Nephron progenitor cell (in vitro differentiated cells): ENCODE measurements at regions not wholly inside any gene's neighbourhood (a gene's known extent, or its start where the extent isn't known, plus 50 kb on each side); places are given as distances from the start of the nearest gene placed in this dataset.

ENCODE experiments used
- DNase-seq: peaks from one replicate; pipeline ENCODE4 v3.0.0; 2021
- H3K27ac Mint-ChIP-seq: 2 replicates; pipeline ENCODE4 v1.8.0; 2021; ENCODE audit warnings: mild to moderate bottlenecking, moderate library complexity, mixed read lengths
- H3K27me3 Mint-ChIP-seq: 2 replicates; pipeline ENCODE4 v1.8.0; 2021; ENCODE audit warnings: mild to moderate bottlenecking, low read depth, mixed read lengths; ENCODE audit not compliant: poor library complexity
- H3K36me3 Mint-ChIP-seq: 2 replicates; pipeline ENCODE4 v1.8.0; 2021; ENCODE audit warnings: low read depth, mixed read lengths
- H3K4me1 Mint-ChIP-seq: 2 replicates; pipeline ENCODE4 v1.8.0; 2021; ENCODE audit warnings: mixed read lengths
- H3K4me3 Mint-ChIP-seq: 2 replicates; pipeline ENCODE4 v1.8.0; 2021; ENCODE audit warnings: mild to moderate bottlenecking, moderate library complexity, mixed read lengths
- H3K9me3 Mint-ChIP-seq: 2 replicates; pipeline ENCODE4 v1.8.0; 2021; ENCODE audit warnings: mild to moderate bottlenecking, moderate library complexity, mixed read lengths
- CTCF ChIP-seq: fragments of 200-600 bp; sonication (generic); IDR thresholded peaks from 2 replicates; pipeline ENCODE4 v1.5.0; 2021; ENCODE audit warnings: antibody characterized with exemption

- no peak for DNase-seq
- H3K9me3 Mint-ChIP-seq: peaks cover 4% of the 10 kb centered on the region
- no peak for TF ChIP-seq CTCF
These were observed 332.6 kb upstream of the ZNF32 start for GRCh38 chr10:43981232-43981631.

GRCh38 chr10:43980715-43981114 is 332.0 kb upstream of the ZNF32 start:
- no peaks in the 10 kb centered on the region for H3K36me3 Mint-ChIP-seq
- peak overlapping the region; percentile 53 for H3K27ac Mint-ChIP-seq
- no peaks in the 10 kb centered on the region for H3K9me3 Mint-ChIP-seq
- peaks cover 28% of the 10 kb centered on the region for H3K4me1 Mint-ChIP-seq
- no peak for DNase-seq
- no peak for TF ChIP-seq CTCF
- no peak overlapping the region for H3K4me3 Mint-ChIP-seq
- H3K27me3 Mint-ChIP-seq: peaks cover 4% of the 10 kb centered on the region

More at GRCh38 chr10:43981232-43981631, 332.6 kb upstream of the ZNF32 start:
- Mint-ChIP-seq H3K27me3 (peaks cover 4% of the 10 kb centered on the region), H3K4me3 (no peak overlapping the region), H3K4me1 (peaks cover 33% of the 10 kb centered on the region), H3K27ac (no peak overlapping the region), H3K36me3 (no peaks in the 10 kb centered on the region)

- TF ChIP-seq CTCF: no peak
- peak overlapping the region; percentile 53 for H3K27ac Mint-ChIP-seq
- H3K4me1 Mint-ChIP-seq: peaks cover 27% of the 10 kb centered on the region
- peaks cover 4% of the 10 kb centered on the region for H3K27me3 Mint-ChIP-seq
- no peak for DNase-seq
- H3K4me3 Mint-ChIP-seq: no peak overlapping the region
- H3K9me3 Mint-ChIP-seq: no peaks in the 10 kb centered on the region
- no peaks in the 10 kb centered on the region for H3K36me3 Mint-ChIP-seq
These were observed 331.6 kb upstream of the ZNF32 start for GRCh38 chr10:43980313-43980712.

- Mint-ChIP-seq H3K4me3 (no peak overlapping the region), H3K9me3 (no peaks in the 10 kb centered on the region), H3K36me3 (no peaks in the 10 kb centered on the region), H3K4me1 (peaks cover 27% of the 10 kb centered on the region), H3K27ac (no peak overlapping the region), H3K27me3 (peaks cover 4% of the 10 kb centered on the region)
- no peak for TF ChIP-seq CTCF
- no peak for DNase-seq
These were observed 330.9 kb upstream of the ZNF32 start for GRCh38 chr10:43979551-43979950.

- H3K27me3 Mint-ChIP-seq: peaks cover 4% of the 10 kb centered on the region
- DNase-seq: no peak
- H3K27ac Mint-ChIP-seq: no peak overlapping the region
- TF ChIP-seq CTCF: no peak
- no peaks in the 10 kb centered on the region for H3K36me3 Mint-ChIP-seq
- no peak overlapping the region for H3K4me3 Mint-ChIP-seq
- H3K9me3 Mint-ChIP-seq: no peaks in the 10 kb centered on the region
- peaks cover 27% of the 10 kb centered on the region for H3K4me1 Mint-ChIP-seq
These were observed 330.3 kb upstream of the ZNF32 start for GRCh38 chr10:43978936-43979335.

GRCh38 chr10:43978091-43978490 is 329.4 kb upstream of the ZNF32 start:
- no peak for DNase-seq
- H3K36me3 Mint-ChIP-seq: no peaks in the 10 kb centered on the region
- no peaks in the 10 kb centered on the region for H3K9me3 Mint-ChIP-seq
- H3K4me1 Mint-ChIP-seq: peaks cover 22% of the 10 kb centered on the region
- no peak overlapping the region for H3K27ac Mint-ChIP-seq
- no peak overlapping the region for H3K4me3 Mint-ChIP-seq
- TF ChIP-seq CTCF: no peak
- H3K27me3 Mint-ChIP-seq: peaks cover under 1% of the 10 kb centered on the region
